OCI-LY7 (cell line): ENCODE measurements at regions not wholly inside any gene's neighbourhood (a gene's known extent, or its start where the extent isn't known, plus 50 kb on each side); places are given as distances from the start of the nearest gene placed in this dataset.
"Not testable (repeated sequence)": the region's sequence is repeated elsewhere in the genome, so short reads cannot be mapped to it uniquely, and the experiment has no call there.

Experiments used
- BruUV-seq: library from RNA; stranded (reverse); fragments of 400-500 nt; replicated peaks from 2 replicates; lab custom pipeline; 2021; lab: Mats Ljungman, UMichigan
- CTCF ChIA-PET: fragments of 300-600 bp; sonication (Branson Sonifier 250); formaldehyde crosslinking; loops from one replicate; lab custom pipeline; 2022; ENCODE audit warnings: antibody characterized with exemption; ENCODE audit not compliant: unreplicated experiment; lab: Charles Lee
- POLR2A ChIA-PET: fragments of 300-600 bp; sonication (Branson Sonifier 250); formaldehyde crosslinking; loops from one replicate; lab custom pipeline; 2022; ENCODE audit warnings: antibody characterized with exemption; lab: Charles Lee
- DNase-seq: peaks from one replicate; pipeline ENCODE4 v3.0.0-alpha.2; 2015; ENCODE audit warnings: low spot score
- H2AFZ ChIP-seq: fragments of 200-600 bp; sonication (generic), shearing (Covaris generic); 2 replicates; pipeline ENCODE4 v1.6.1; 2014; ENCODE audit warnings: mild to moderate bottlenecking, antibody characterized with exemption, low read length, moderate library complexity
- H3K27ac ChIP-seq: fragments of 200-600 bp; sonication (generic); 2 replicates; pipeline ENCODE4 v1.5.1; 2014; ENCODE audit warnings: mixed run types, low read depth, mild to moderate bottlenecking, moderate library complexity, low read length, inconsistent platforms; ENCODE audit not compliant: poor library complexity, severe bottlenecking
- H3K36me3 ChIP-seq: fragments of 200-600 bp; sonication (generic); 2 replicates; pipeline ENCODE4 v1.6.1; 2014; ENCODE audit warnings: mild to moderate bottlenecking, antibody characterized with exemption, low read length, moderate library complexity, mixed read lengths; ENCODE audit not compliant: insufficient read depth
- H3K4me1 ChIP-seq: fragments of 200-600 bp; sonication (generic); 2 replicates; pipeline ENCODE4 v1.5.1; 2014; ENCODE audit warnings: mild to moderate bottlenecking, low read length; ENCODE audit not compliant: insufficient read depth, poor library complexity, severe bottlenecking
- H3K4me2 ChIP-seq: fragments of 200-600 bp; sonication (generic); 2 replicates; pipeline ENCODE4 v1.6.1; 2014; ENCODE audit warnings: mild to moderate bottlenecking, low read length
- H3K4me3 ChIP-seq: fragments of 200-600 bp; sonication (generic); 2 replicates; pipeline ENCODE4 v1.5.1; 2014; ENCODE audit warnings: mild to moderate bottlenecking, low read depth, low read length; ENCODE audit not compliant: poor library complexity, severe bottlenecking
- H3K79me2 ChIP-seq: fragments of 200-600 bp; sonication (generic); 2 replicates; pipeline ENCODE4 v1.6.1; 2016; ENCODE audit warnings: low read depth, mild to moderate bottlenecking, low read length, moderate library complexity, mixed read lengths; ENCODE audit not compliant: insufficient read depth
- H3K9me2 ChIP-seq: fragments of 200-600 bp; sonication (generic); 2 replicates; pipeline ENCODE4 v1.6.1; 2016; ENCODE audit warnings: mild to moderate bottlenecking, low read length, mixed read lengths; ENCODE audit not compliant: insufficient read depth
- H3K9me3 ChIP-seq: fragments of 200-600 bp; sonication (generic); 2 replicates; pipeline ENCODE4 v1.6.1; 2014; ENCODE audit warnings: mild to moderate bottlenecking, mixed run types, low read length, mixed read lengths
- H4K20me1 ChIP-seq: fragments of 200-600 bp; sonication (generic); 2 replicates; pipeline ENCODE4 v1.6.1; 2014; ENCODE audit warnings: mild to moderate bottlenecking, antibody characterized with exemption, low read length, moderate library complexity, mixed read lengths; ENCODE audit not compliant: insufficient read depth
- intact Hi-C: fragments of 100-400 bp; cut with micrococcal nuclease; formaldehyde crosslinking; loops from one replicate; pipeline ENCODE4 v1.10.0; 2022; ENCODE audit not compliant: unreplicated experiment
- TF ChIP-seq, protein P1 (sequence below): fragments of 200-600 bp; sonication (generic); conservative IDR thresholded peaks from 2 replicates; pipeline ENCODE4 v1.5.1; 2014; ENCODE audit warnings: mild to moderate bottlenecking, antibody characterized with exemption, low read length, moderate library complexity, mixed read lengths

DNA sequence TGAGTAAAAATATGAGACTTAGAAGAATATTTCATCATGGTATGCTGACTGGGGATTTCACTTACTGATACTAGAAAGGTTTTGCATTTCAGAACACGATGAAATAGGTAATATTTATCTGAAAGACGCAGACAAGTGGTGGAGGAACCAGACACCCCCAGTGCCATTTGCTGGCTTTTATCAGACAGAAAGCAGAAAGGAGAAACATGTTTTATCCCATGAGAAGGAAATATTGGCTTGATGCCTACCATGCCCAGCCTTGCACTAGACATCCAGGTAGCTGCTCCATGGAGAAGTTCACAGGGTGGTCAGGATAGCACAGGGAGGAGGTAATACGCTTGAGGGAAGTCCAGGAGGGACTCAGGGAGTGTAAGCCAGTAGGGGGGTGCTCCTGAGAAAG is 258.9 kb upstream of the PLGLB2 start:
- H4K20me1 ChIP-seq, H3K36me3 ChIP-seq, H3K4me2 ChIP-seq, H3K9me3 ChIP-seq, CTCF ChIA-PET, H3K79me2 ChIP-seq, POLR2A ChIA-PET, DNase-seq, H3K9me2 ChIP-seq, H2AFZ ChIP-seq, H3K4me3 ChIP-seq, intact Hi-C loops, BruUV-seq, H3K27ac ChIP-seq: not testable (repeated sequence)
- peaks cover 20% of the 10 kb centered on the region for H3K4me1 ChIP-seq

DNA sequence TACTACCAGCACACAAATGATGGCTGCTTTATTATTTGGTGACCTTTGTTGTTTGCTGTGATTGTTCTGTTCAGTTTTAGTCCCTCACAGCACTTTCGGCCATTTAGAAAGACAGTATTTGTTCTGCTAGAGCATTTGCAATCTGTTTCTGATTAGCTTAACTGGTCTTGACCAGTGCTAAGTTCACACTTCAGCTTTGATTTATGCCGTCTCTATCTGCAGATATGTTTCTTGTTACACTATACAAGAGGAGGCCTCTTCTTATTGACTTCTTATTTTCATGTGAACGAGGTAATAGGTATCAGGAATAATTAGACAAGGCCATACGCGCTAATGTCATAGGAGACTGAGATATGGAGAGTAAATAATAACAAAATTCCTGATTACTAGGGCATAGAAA is 253.0 kb upstream of the PLGLB2 start:
- H2AFZ ChIP-seq, H3K4me3 ChIP-seq, H3K9me3 ChIP-seq, DNase-seq, H4K20me1 ChIP-seq, POLR2A ChIA-PET, H3K27ac ChIP-seq, H3K79me2 ChIP-seq, intact Hi-C loops, H3K9me2 ChIP-seq, CTCF ChIA-PET, BruUV-seq, H3K36me3 ChIP-seq, H3K4me2 ChIP-seq: not testable (repeated sequence)
- peaks cover 12% of the 10 kb centered on the region for H3K4me1 ChIP-seq

DNA sequence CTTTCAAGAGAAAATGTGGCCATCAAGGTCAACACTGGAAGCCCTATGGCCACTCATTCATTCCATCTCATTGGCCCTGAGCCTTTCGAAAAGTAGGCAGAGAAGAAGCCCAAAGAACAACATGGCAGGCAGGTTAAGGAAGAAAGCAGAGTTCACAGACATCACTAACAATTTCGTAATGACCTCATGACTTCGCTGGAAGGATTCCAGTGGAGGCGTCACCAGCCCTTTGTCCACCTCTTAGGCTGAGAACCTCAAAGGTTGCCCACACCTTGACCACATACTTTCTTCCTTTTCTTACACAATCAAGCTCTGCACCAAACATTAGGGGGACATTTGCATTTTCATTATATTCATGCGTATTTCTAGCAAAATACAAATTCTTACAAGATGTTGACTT is 252.4 kb upstream of the PLGLB2 start:
- H2AFZ ChIP-seq, CTCF ChIA-PET, BruUV-seq, H3K4me3 ChIP-seq, H3K79me2 ChIP-seq, H3K9me2 ChIP-seq, H3K4me2 ChIP-seq, POLR2A ChIA-PET, H3K36me3 ChIP-seq, DNase-seq, intact Hi-C loops, H3K9me3 ChIP-seq, H3K27ac ChIP-seq, H4K20me1 ChIP-seq: not testable (repeated sequence)
- peaks cover 18% of the 10 kb centered on the region for H3K4me1 ChIP-seq

DNA sequence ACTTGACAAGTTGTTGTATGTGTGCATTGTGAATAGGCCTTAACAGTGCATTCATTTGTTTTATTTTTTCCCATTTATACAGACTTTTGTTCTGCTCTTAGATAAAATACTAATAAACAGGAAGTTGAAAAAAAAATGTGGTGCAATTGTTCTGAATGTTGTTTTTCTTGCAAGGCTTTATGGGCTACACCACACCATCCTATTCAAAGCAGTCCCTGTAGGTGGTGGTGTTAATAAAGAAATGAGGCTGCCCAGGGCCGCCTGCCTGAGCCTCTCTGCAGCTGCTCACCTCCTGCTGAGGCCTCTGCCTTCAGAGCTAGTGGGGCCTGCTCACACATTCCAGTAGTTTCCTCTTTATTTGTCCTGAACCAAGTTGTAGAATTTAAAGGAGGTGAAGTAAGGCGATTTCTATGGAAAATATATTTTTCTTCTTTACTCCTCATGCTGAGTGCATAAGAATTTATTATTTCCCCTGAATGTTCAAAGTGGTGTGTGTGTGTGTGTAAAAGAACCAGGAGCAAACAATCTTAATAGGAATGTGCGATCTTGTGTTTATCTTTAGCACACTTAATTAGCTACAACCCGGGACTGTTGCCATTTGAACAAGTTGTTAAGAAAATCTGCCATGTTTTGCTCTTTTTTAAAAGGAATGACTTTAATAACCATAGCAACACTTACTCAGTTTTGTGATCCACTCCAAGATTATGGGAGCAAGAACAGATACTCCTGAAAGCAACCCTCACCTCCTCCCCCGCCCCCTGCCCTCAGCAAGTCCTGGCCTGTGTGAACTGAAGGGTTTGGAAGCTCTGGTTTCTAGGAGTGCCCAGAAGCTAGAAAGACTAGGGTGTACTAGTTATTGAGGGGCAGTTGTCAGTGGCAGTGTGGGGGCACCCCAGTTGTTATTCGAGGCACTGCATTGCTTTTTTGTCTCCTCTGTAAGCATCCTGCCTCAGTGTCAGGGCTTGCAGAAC is 251.6 kb upstream of the PLGLB2 start:
- peak overlapping the region; percentile 45 for H3K27ac ChIP-seq
- H2AFZ ChIP-seq, H3K36me3 ChIP-seq, intact Hi-C loops, H3K9me3 ChIP-seq, H3K9me2 ChIP-seq, H3K4me3 ChIP-seq, H3K79me2 ChIP-seq, CTCF ChIA-PET, POLR2A ChIA-PET, H4K20me1 ChIP-seq, BruUV-seq: not testable (repeated sequence)
- H3K4me1 ChIP-seq, result peaks cover 26% of the 10 kb centered on the region
- TF ChIP-seq, protein P1, sequence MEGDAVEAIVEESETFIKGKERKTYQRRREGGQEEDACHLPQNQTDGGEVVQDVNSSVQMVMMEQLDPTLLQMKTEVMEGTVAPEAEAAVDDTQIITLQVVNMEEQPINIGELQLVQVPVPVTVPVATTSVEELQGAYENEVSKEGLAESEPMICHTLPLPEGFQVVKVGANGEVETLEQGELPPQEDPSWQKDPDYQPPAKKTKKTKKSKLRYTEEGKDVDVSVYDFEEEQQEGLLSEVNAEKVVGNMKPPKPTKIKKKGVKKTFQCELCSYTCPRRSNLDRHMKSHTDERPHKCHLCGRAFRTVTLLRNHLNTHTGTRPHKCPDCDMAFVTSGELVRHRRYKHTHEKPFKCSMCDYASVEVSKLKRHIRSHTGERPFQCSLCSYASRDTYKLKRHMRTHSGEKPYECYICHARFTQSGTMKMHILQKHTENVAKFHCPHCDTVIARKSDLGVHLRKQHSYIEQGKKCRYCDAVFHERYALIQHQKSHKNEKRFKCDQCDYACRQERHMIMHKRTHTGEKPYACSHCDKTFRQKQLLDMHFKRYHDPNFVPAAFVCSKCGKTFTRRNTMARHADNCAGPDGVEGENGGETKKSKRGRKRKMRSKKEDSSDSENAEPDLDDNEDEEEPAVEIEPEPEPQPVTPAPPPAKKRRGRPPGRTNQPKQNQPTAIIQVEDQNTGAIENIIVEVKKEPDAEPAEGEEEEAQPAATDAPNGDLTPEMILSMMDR, result peak; percentile 57
- peak; percentile 60 for DNase-seq
- 0 out of 2 replicates have a peak overlapping the region, but pooled peaks have one; percentile 20 for H3K4me2 ChIP-seq

DNA sequence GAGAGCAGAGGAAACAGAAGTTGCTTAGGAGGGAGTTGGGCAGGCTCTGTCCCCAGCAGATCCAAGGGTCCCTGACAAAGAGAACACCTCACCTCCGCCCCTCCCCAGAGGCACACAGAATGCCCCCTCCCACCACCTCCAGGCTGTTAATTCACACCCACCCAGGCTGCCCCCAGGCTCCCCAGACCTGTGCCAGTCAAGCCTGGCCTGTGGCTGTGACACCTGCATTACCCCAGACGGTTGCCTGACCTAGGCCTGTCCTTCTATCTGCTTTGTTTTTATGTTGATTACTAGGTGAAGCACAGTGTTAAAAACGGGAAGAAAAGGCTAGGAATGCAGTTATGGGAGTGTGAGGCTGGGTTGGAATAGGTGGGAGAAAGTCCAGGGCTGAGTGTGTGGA is 250.8 kb upstream of the PLGLB2 start:
- CTCF ChIA-PET, H3K9me3 ChIP-seq, intact Hi-C loops, H3K4me3 ChIP-seq, H3K79me2 ChIP-seq, H3K36me3 ChIP-seq, DNase-seq, POLR2A ChIA-PET, H2AFZ ChIP-seq, H3K9me2 ChIP-seq, H4K20me1 ChIP-seq, BruUV-seq: not testable (repeated sequence)
- peak overlapping the region; percentile 79 for H3K27ac ChIP-seq
- H3K4me1 ChIP-seq, result peaks cover 26% of the 10 kb centered on the region
- H3K4me2 ChIP-seq, result 0 out of 2 replicates have a peak overlapping the region, but pooled peaks have one; percentile 23

DNA sequence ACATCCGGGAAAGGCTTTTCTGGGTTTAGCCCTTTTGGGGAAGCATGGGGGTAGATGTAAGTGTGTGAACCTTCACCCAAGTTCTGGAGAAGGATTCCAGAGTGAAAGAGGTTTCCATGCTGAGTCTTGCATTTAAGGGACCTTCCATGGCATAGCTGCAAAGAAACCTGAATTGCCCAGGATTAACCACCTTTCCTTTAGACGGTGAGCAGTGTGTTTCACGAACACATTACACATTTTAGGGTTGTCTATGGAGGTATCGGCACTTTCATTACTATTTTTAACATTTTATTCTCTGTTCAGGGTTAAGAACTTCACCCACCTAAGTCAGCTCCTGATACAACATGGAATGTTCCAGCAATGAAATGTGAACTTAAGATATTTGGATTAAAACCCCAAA is 250.2 kb upstream of the PLGLB2 start:
- H3K79me2 ChIP-seq, H3K36me3 ChIP-seq, H4K20me1 ChIP-seq, CTCF ChIA-PET, H2AFZ ChIP-seq, H3K9me3 ChIP-seq, POLR2A ChIA-PET, intact Hi-C loops, H3K9me2 ChIP-seq: not testable (repeated sequence)
- peak overlapping the region; percentile 79 for H3K27ac ChIP-seq
- peaks cover 26% of the 10 kb centered on the region for H3K4me1 ChIP-seq
- peak; percentile 13 for DNase-seq
- peak overlapping the region; percentile 43 for H3K4me3 ChIP-seq
- peak overlapping the region; percentile 56; the same call in 1 of the 2 replicates for H3K4me2 ChIP-seq
- BruUV-seq, result TSS peak; percentile 62
